GM23338 (cell line): ENCODE measurements at regions not wholly inside any gene's neighbourhood (a gene's known extent, or its start where the extent isn't known, plus 50 kb on each side); places are given as distances from the start of the nearest gene placed in this dataset.

Source experiments
- ATAC-seq: fragments of 200-7000 bp; cut with Tn5 transposase; 3 replicates; pipeline ENCODE4 v1.9.1; 2020
- DNase-seq: peaks from one replicate; pipeline ENCODE4 v3.0.0-alpha.2; 2015; ENCODE audit warnings: low spot score
- H2AFZ ChIP-seq: fragments of 200-600 bp; sonication (generic); 2 replicates; pipeline ENCODE4 v1.8.0; 2016; ENCODE audit warnings: antibody characterized with exemption, mild to moderate bottlenecking, moderate library complexity
- H3F3A ChIP-seq: fragments of 200-600 bp; sonication (generic); replicated peaks from 2 replicates; pipeline ENCODE4 v1.8.0; 2017; ENCODE audit warnings: antibody characterized with exemption, mixed run types, low read depth
- H3K27ac ChIP-seq: fragments of 200-600 bp; sonication (generic); 2 replicates; pipeline ENCODE4 v1.6.1; 2016; ENCODE audit warnings: low read depth
- H3K27me3 ChIP-seq: fragments of 200-600 bp; sonication (generic); 2 replicates; pipeline ENCODE4 v1.8.0; 2016; ENCODE audit warnings: mild to moderate bottlenecking, mixed run types, moderate library complexity; ENCODE audit not compliant: insufficient read depth
- H3K36me3 ChIP-seq: fragments of 200-600 bp; sonication (generic); 2 replicates; pipeline ENCODE4 v1.8.0; 2016; ENCODE audit warnings: mild to moderate bottlenecking; ENCODE audit not compliant: insufficient read depth
- H3K4me1 ChIP-seq: fragments of 200-600 bp; sonication (generic); 2 replicates; pipeline ENCODE4 v1.8.0; 2016; ENCODE audit warnings: mild to moderate bottlenecking, moderate library complexity; ENCODE audit not compliant: insufficient read depth
- H3K4me2 ChIP-seq: fragments of 200-600 bp; sonication (generic); 2 replicates; pipeline ENCODE4 v1.7.1; 2017; ENCODE audit warnings: mixed run types
- H3K4me3 ChIP-seq: fragments of 200-600 bp; sonication (generic); 2 replicates; pipeline ENCODE4 v1.6.1; 2016; ENCODE audit warnings: mixed run types
- H3K79me2 ChIP-seq: fragments of 200-600 bp; sonication (generic); replicated peaks from 2 replicates; pipeline ENCODE4 v1.8.0; 2017; ENCODE audit warnings: mild to moderate bottlenecking; ENCODE audit not compliant: insufficient read depth
- H3K9me2 ChIP-seq: fragments of 200-600 bp; sonication (generic); 2 replicates; pipeline ENCODE4 v1.8.0; 2017; ENCODE audit not compliant: insufficient read depth
- H4K20me1 ChIP-seq: fragments of 200-600 bp; sonication (generic); replicated peaks from 2 replicates; pipeline ENCODE4 v1.8.0; 2017; ENCODE audit warnings: mild to moderate bottlenecking; ENCODE audit not compliant: insufficient read depth
- H3K27ac Mint-ChIP-seq: 2 replicates; pipeline ENCODE4 v1.8.0; 2020; ENCODE audit warnings: inconsistent platforms, mild to moderate bottlenecking, moderate library complexity, mixed read lengths
- H3K27me3 Mint-ChIP-seq: 3 replicates; pipeline ENCODE4 v1.8.0; 2022; ENCODE audit warnings: low read depth, mild to moderate bottlenecking, moderate library complexity, mixed read lengths, inconsistent platforms; ENCODE audit not compliant: insufficient read depth, poor library complexity
- H3K36me3 Mint-ChIP-seq: 3 replicates; pipeline ENCODE4 v1.8.0; 2021; ENCODE audit warnings: low read depth, mild to moderate bottlenecking, inconsistent platforms, moderate library complexity, mixed read lengths
- H3K4me1 Mint-ChIP-seq: 3 replicates; pipeline ENCODE4 v1.8.0; 2020; ENCODE audit warnings: mild to moderate bottlenecking, inconsistent platforms, mixed read lengths
- H3K4me3 Mint-ChIP-seq: 3 replicates; pipeline ENCODE4 v1.8.0; 2021; ENCODE audit warnings: moderate library complexity, mild to moderate bottlenecking, inconsistent platforms, mixed read lengths
- H3K9me3 Mint-ChIP-seq: 3 replicates; pipeline ENCODE4 v1.8.0; 2020; ENCODE audit warnings: moderate library complexity, mild to moderate bottlenecking, inconsistent platforms, mixed read lengths
- CREB1 ChIP-seq: fragments of 250-450 bp; sonication (Bioruptor Pico); IDR thresholded peaks from 2 replicates; pipeline ENCODE4 v1.5.0; 2020; ENCODE audit warnings: low read depth, mild to moderate bottlenecking, moderate library complexity
- EZH2 ChIP-seq: fragments of 200-600 bp; sonication (generic); IDR thresholded peaks from one replicate; pipeline ENCODE4 v1.8.0; 2017; ENCODE audit warnings: antibody characterized with exemption, mild to moderate bottlenecking, low read depth; ENCODE audit not compliant: unreplicated experiment
- EZH2phosphoT487 ChIP-seq: fragments of 200-600 bp; sonication (generic); IDR thresholded peaks from one replicate; pipeline ENCODE4 v1.8.1; 2018; ENCODE audit warnings: antibody characterized with exemption; ENCODE audit not compliant: unreplicated experiment
- JUNB ChIP-seq: IDR thresholded peaks from one replicate; pipeline ENCODE4 v1.6.1; 2016; ENCODE audit warnings: antibody characterized with exemption; ENCODE audit not compliant: unreplicated experiment
- NANOG ChIP-seq: IDR thresholded peaks from 2 replicates; pipeline ENCODE4 v1.6.1; 2016; ENCODE audit warnings: antibody characterized with exemption, borderline replicate concordance
- POLR2AphosphoS5 ChIP-seq: IDR thresholded peaks from 2 replicates; pipeline ENCODE4 v1.6.1; 2016; ENCODE audit warnings: antibody characterized with exemption, low read depth
- STAT1 ChIP-seq: IDR thresholded peaks from one replicate; pipeline ENCODE4 v1.6.1; 2016; ENCODE audit warnings: antibody characterized with exemption; ENCODE audit not compliant: unreplicated experiment
- ZNF114 ChIP-seq: fragments of 250-450 bp; sonication (Bioruptor Pico); IDR thresholded peaks from 2 replicates; pipeline ENCODE4 v1.5.0; 2020; ENCODE audit warnings: mild to moderate bottlenecking, moderate library complexity
- ZNF331 ChIP-seq: fragments of 250-450 bp; sonication (Bioruptor Pico); IDR thresholded peaks from 2 replicates; pipeline ENCODE4 v1.5.0; 2020; ENCODE audit warnings: low read depth, mild to moderate bottlenecking, moderate library complexity
- TF ChIP-seq, protein P1 (sequence below): IDR thresholded peaks from 2 replicates; pipeline ENCODE4 v1.6.1; 2016; ENCODE audit warnings: antibody characterized with exemption
- TF ChIP-seq, protein P2 (sequence below): fragments of 250-450 bp; sonication (Bioruptor Pico); IDR thresholded peaks from 2 replicates; pipeline ENCODE4 v1.5.0; 2020; ENCODE audit warnings: mild to moderate bottlenecking, moderate library complexity
- TF ChIP-seq, protein P3 (sequence below): IDR thresholded peaks from one replicate; pipeline ENCODE4 v1.6.1; 2018; ENCODE audit warnings: antibody characterized with exemption; ENCODE audit not compliant: unreplicated experiment
- TF ChIP-seq, protein P4 (sequence below), 2 experiments: fragments of 200-600 bp in 1 of 2; sonication (generic) in 1 of 2; conservative IDR thresholded peaks; 2 replicates each; pipeline versions ENCODE4 v1.5.1 to v1.6.1; 2016 to 2017; ENCODE audit warnings: antibody characterized with exemption in 2 of 2, low read depth in 2 of 2, mild to moderate bottlenecking in 2 of 2, moderate library complexity in 1 of 2

GRCh38 chr10:76642358-76642757 lies 995.2 kb downstream of the KCNMA1 start:
- Histone ChIP-seq H3K9me2 (peaks cover 15% of the 10 kb centered on the region; the same call in 1 of the 2 replicates), H4K20me1 (no peaks in the 10 kb centered on the region), H3K4me2 (no peak overlapping the region), H3F3A (no peaks in the 10 kb centered on the region), H3K27me3 (no peaks in the 10 kb centered on the region), H3K4me1 (no peaks in the 10 kb centered on the region), H3K79me2 (no peaks in the 10 kb centered on the region), H2AFZ (no peak overlapping the region), H3K27ac (no peak overlapping the region), H3K4me3 (no peak overlapping the region), H3K36me3 (no peaks in the 10 kb centered on the region)
- no peaks in the 10 kb centered on the region for H3K9me3 Mint-ChIP-seq
- H3K4me1 Mint-ChIP-seq = no peaks in the 10 kb centered on the region
- ATAC-seq (no peak), DNase-seq (no peak)
- H3K4me3 Mint-ChIP-seq = no peak overlapping the region
- H3K27ac Mint-ChIP-seq = no peak overlapping the region
- TF ChIP-seq, protein P1, sequence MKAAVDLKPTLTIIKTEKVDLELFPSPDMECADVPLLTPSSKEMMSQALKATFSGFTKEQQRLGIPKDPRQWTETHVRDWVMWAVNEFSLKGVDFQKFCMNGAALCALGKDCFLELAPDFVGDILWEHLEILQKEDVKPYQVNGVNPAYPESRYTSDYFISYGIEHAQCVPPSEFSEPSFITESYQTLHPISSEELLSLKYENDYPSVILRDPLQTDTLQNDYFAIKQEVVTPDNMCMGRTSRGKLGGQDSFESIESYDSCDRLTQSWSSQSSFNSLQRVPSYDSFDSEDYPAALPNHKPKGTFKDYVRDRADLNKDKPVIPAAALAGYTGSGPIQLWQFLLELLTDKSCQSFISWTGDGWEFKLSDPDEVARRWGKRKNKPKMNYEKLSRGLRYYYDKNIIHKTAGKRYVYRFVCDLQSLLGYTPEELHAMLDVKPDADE = no peak
- no peak for TF ChIP-seq ZNF331
- TF ChIP-seq, protein P2, sequence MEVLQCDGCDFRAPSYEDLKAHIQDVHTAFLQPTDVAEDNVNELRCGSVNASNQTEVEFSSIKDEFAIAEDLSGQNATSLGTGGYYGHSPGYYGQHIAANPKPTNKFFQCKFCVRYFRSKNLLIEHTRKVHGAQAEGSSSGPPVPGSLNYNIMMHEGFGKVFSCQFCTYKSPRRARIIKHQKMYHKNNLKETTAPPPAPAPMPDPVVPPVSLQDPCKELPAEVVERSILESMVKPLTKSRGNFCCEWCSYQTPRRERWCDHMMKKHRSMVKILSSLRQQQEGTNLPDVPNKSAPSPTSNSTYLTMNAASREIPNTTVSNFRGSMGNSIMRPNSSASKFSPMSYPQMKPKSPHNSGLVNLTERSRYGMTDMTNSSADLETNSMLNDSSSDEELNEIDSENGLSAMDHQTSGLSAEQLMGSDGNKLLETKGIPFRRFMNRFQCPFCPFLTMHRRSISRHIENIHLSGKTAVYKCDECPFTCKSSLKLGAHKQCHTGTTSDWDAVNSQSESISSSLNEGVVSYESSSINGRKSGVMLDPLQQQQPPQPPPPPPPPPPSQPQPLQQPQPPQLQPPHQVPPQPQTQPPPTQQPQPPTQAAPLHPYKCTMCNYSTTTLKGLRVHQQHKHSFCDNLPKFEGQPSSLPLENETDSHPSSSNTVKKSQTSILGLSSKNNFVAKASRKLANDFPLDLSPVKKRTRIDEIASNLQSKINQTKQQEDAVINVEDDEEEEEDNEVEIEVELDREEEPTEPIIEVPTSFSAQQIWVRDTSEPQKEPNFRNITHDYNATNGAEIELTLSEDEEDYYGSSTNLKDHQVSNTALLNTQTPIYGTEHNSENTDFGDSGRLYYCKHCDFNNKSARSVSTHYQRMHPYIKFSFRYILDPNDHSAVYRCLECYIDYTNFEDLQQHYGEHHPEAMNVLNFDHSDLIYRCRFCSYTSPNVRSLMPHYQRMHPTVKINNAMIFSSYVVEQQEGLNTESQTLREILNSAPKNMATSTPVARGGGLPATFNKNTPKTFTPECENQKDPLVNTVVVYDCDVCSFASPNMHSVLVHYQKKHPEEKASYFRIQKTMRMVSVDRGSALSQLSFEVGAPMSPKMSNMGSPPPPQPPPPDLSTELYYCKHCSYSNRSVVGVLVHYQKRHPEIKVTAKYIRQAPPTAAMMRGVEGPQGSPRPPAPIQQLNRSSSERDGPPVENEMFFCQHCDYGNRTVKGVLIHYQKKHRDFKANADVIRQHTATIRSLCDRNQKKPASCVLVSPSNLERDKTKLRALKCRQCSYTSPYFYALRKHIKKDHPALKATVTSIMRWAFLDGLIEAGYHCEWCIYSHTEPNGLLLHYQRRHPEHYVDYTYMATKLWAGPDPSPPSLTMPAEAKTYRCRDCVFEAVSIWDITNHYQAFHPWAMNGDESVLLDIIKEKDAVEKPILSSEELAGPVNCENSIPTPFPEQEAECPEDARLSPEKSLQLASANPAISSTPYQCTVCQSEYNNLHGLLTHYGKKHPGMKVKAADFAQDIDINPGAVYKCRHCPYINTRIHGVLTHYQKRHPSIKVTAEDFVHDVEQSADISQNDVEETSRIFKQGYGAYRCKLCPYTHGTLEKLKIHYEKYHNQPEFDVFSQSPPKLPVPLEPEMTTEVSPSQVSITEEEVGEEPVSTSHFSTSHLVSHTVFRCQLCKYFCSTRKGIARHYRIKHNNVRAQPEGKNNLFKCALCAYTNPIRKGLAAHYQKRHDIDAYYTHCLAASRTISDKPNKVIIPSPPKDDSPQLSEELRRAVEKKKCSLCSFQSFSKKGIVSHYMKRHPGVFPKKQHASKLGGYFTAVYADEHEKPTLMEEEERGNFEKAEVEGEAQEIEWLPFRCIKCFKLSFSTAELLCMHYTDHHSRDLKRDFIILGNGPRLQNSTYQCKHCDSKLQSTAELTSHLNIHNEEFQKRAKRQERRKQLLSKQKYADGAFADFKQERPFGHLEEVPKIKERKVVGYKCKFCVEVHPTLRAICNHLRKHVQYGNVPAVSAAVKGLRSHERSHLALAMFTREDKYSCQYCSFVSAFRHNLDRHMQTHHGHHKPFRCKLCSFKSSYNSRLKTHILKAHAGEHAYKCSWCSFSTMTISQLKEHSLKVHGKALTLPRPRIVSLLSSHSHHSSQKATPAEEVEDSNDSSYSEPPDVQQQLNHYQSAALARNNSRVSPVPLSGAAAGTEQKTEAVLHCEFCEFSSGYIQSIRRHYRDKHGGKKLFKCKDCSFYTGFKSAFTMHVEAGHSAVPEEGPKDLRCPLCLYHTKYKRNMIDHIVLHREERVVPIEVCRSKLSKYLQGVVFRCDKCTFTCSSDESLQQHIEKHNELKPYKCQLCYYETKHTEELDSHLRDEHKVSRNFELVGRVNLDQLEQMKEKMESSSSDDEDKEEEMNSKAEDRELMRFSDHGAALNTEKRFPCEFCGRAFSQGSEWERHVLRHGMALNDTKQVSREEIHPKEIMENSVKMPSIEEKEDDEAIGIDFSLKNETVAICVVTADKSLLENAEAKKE (CRISPR knock-in tag) = no peak
- TF ChIP-seq, protein P3, sequence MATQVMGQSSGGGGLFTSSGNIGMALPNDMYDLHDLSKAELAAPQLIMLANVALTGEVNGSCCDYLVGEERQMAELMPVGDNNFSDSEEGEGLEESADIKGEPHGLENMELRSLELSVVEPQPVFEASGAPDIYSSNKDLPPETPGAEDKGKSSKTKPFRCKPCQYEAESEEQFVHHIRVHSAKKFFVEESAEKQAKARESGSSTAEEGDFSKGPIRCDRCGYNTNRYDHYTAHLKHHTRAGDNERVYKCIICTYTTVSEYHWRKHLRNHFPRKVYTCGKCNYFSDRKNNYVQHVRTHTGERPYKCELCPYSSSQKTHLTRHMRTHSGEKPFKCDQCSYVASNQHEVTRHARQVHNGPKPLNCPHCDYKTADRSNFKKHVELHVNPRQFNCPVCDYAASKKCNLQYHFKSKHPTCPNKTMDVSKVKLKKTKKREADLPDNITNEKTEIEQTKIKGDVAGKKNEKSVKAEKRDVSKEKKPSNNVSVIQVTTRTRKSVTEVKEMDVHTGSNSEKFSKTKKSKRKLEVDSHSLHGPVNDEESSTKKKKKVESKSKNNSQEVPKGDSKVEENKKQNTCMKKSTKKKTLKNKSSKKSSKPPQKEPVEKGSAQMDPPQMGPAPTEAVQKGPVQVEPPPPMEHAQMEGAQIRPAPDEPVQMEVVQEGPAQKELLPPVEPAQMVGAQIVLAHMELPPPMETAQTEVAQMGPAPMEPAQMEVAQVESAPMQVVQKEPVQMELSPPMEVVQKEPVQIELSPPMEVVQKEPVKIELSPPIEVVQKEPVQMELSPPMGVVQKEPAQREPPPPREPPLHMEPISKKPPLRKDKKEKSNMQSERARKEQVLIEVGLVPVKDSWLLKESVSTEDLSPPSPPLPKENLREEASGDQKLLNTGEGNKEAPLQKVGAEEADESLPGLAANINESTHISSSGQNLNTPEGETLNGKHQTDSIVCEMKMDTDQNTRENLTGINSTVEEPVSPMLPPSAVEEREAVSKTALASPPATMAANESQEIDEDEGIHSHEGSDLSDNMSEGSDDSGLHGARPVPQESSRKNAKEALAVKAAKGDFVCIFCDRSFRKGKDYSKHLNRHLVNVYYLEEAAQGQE = no peak
- TF ChIP-seq NANOG = no peak
- no peak for TF ChIP-seq ZNF114
- TF ChIP-seq POLR2AphosphoS5 = no peak
- TF ChIP-seq, protein P4, sequence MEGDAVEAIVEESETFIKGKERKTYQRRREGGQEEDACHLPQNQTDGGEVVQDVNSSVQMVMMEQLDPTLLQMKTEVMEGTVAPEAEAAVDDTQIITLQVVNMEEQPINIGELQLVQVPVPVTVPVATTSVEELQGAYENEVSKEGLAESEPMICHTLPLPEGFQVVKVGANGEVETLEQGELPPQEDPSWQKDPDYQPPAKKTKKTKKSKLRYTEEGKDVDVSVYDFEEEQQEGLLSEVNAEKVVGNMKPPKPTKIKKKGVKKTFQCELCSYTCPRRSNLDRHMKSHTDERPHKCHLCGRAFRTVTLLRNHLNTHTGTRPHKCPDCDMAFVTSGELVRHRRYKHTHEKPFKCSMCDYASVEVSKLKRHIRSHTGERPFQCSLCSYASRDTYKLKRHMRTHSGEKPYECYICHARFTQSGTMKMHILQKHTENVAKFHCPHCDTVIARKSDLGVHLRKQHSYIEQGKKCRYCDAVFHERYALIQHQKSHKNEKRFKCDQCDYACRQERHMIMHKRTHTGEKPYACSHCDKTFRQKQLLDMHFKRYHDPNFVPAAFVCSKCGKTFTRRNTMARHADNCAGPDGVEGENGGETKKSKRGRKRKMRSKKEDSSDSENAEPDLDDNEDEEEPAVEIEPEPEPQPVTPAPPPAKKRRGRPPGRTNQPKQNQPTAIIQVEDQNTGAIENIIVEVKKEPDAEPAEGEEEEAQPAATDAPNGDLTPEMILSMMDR (conservative IDR thresholded peaks at IDR 0.05; ENCODE audit: low read depth in 2 of 2) = no peak
- no peak for TF ChIP-seq CREB1
- no peak for TF ChIP-seq JUNB
- TF ChIP-seq EZH2phosphoT487 = no peak
- TF ChIP-seq EZH2 = no peak
- no peak for TF ChIP-seq STAT1
- no peaks in the 10 kb centered on the region for H3K36me3 Mint-ChIP-seq
- peaks cover 2% of the 10 kb centered on the region for H3K27me3 Mint-ChIP-seq
